Hepatocyte (in vitro differentiated cells): ENCODE measurements at regions not wholly inside any gene's neighbourhood (a gene's known extent, or its start where the extent isn't known, plus 50 kb on each side); places are given as distances from the start of the nearest gene placed in this dataset.

Source experiments
- EZH2 ChIP-seq: fragments of 200-600 bp; sonication (generic); IDR thresholded peaks from 2 replicates; pipeline ENCODE4 v1.6.1; 2016; ENCODE audit warnings: antibody characterized with exemption, mild to moderate bottlenecking, borderline replicate concordance
- TF ChIP-seq, protein P1 (sequence below): fragments of 200-600 bp; sonication (generic); IDR thresholded peaks from 2 replicates; pipeline ENCODE4 v1.5.1; 2016; ENCODE audit warnings: antibody characterized with exemption, mild to moderate bottlenecking; ENCODE audit not compliant: poor library complexity

DNA sequence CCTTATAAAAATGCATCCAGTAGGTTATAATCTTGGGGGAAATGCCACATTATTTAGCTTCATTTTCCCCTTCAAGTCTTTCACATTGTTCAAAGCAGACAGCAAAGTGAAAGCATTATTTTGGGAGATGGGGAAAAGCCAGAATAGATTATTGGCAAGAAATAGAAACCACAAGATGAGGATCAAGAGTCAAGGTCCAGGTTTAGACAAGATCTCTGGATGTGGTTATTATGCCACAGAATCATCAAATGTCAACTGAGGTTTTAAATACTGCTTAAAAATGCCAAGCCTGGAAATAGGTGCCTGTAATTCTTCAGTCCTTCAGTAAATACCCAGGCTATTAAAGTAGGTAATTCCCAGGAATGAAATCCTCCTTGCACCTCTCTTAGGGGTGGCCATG lies 65.1 kb upstream of the ALOX12 start:
- TF ChIP-seq, protein P1, sequence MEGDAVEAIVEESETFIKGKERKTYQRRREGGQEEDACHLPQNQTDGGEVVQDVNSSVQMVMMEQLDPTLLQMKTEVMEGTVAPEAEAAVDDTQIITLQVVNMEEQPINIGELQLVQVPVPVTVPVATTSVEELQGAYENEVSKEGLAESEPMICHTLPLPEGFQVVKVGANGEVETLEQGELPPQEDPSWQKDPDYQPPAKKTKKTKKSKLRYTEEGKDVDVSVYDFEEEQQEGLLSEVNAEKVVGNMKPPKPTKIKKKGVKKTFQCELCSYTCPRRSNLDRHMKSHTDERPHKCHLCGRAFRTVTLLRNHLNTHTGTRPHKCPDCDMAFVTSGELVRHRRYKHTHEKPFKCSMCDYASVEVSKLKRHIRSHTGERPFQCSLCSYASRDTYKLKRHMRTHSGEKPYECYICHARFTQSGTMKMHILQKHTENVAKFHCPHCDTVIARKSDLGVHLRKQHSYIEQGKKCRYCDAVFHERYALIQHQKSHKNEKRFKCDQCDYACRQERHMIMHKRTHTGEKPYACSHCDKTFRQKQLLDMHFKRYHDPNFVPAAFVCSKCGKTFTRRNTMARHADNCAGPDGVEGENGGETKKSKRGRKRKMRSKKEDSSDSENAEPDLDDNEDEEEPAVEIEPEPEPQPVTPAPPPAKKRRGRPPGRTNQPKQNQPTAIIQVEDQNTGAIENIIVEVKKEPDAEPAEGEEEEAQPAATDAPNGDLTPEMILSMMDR = no peak
- no peak for TF ChIP-seq EZH2
